ENCODE measurements at regions not wholly inside any gene's neighbourhood (a gene's known extent, or its start where the extent isn't known, plus 50 kb on each side); places are given as distances from the start of the nearest gene placed in this dataset.
"Not testable (repeated sequence)": the region's sequence is repeated elsewhere in the genome, so short reads cannot be mapped to it uniquely, and the experiment has no call there.

- DNase-seq (ENCODE audit: low read depth) = no peak
These were observed 436.6 kb downstream of the VGLL3 start for GRCh38 chr3:86554383-86554782.

GRCh38 chr3:86547692-86548091 lies 443.3 kb downstream of the VGLL3 start:
- DNase-seq (ENCODE audit: low read depth) = no peak

- DNase-seq (ENCODE audit: low read depth) = no peak
These were observed 453.8 kb downstream of the VGLL3 start for GRCh38 chr3:86537171-86537570.

- no peak for DNase-seq (ENCODE audit: low read depth)
These were observed 471.1 kb downstream of the VGLL3 start for GRCh38 chr3:86519819-86520218.

- no peak for DNase-seq (ENCODE audit: low read depth)
These were observed 509.3 kb downstream of the VGLL3 start for GRCh38 chr3:86481636-86482035.

- DNase-seq (ENCODE audit: low read depth) = no peak
These were observed 509.9 kb downstream of the VGLL3 start for GRCh38 chr3:86481031-86481430.

- DNase-seq (ENCODE audit: low read depth) = no peak
These were observed 526.8 kb downstream of the VGLL3 start for GRCh38 chr3:86464180-86464579.

GRCh38 chr3:86451749-86452148 lies 539.2 kb downstream of the VGLL3 start:
- DNase-seq (ENCODE audit: low read depth) = no peak

- no peak for DNase-seq (ENCODE audit: low read depth)
These were observed 552.4 kb downstream of the VGLL3 start for GRCh38 chr3:86438544-86438943.

- DNase-seq (ENCODE audit: low read depth) = no peak
These were observed 563.6 kb downstream of the VGLL3 start for GRCh38 chr3:86427343-86427742.

- DNase-seq (ENCODE audit: low read depth) = no peak
These were observed 569.8 kb downstream of the VGLL3 start for GRCh38 chr3:86420990-86421739.

- no peak for DNase-seq (ENCODE audit: low read depth)
These were observed 572.1 kb downstream of the VGLL3 start for GRCh38 chr3:86418861-86419260.

GRCh38 chr3:86416334-86416733 lies 574.6 kb downstream of the VGLL3 start:
- DNase-seq (ENCODE audit: low read depth) = no peak

- DNase-seq (ENCODE audit: low read depth) = no peak
These were observed 577.3 kb downstream of the VGLL3 start for GRCh38 chr3:86413645-86414044.

GRCh38 chr3:86410587-86410986 lies 580.4 kb downstream of the VGLL3 start:
- no peak for DNase-seq (ENCODE audit: low read depth)

- not testable (repeated sequence) for DNase-seq (ENCODE audit: low read depth)
These were observed 601.2 kb downstream of the VGLL3 start for GRCh38 chr3:86389759-86390158.

GRCh38 chr3:86388820-86389219 lies 602.1 kb downstream of the VGLL3 start:
- DNase-seq (ENCODE audit: low read depth) = no peak

- no peak for DNase-seq (ENCODE audit: low read depth)
These were observed 608.4 kb downstream of the VGLL3 start for GRCh38 chr3:86382556-86382955.

- DNase-seq (ENCODE audit: low read depth) = no peak
These were observed 609.7 kb downstream of the VGLL3 start for GRCh38 chr3:86381247-86381646.

- no peak for DNase-seq (ENCODE audit: low read depth)
These were observed 611.7 kb downstream of the VGLL3 start for GRCh38 chr3:86379280-86379679.

- DNase-seq (ENCODE audit: low read depth) = no peak
These were observed 612.1 kb downstream of the VGLL3 start for GRCh38 chr3:86378829-86379228.

GRCh38 chr3:86335566-86335965 lies 655.4 kb downstream of the VGLL3 start:
- not testable (repeated sequence) for DNase-seq (ENCODE audit: low read depth)

- no peak for DNase-seq (ENCODE audit: low read depth)
These were observed 657.3 kb downstream of the VGLL3 start for GRCh38 chr3:86333636-86334035.

GRCh38 chr3:86303935-86304334 lies 687.0 kb downstream of the VGLL3 start:
- no peak for DNase-seq (ENCODE audit: low read depth)
